ENCODE measurements at regions not wholly inside any gene's neighbourhood (a gene's known extent, or its start where the extent isn't known, plus 50 kb on each side); places are given as distances from the start of the nearest gene placed in this dataset.

DNA sequence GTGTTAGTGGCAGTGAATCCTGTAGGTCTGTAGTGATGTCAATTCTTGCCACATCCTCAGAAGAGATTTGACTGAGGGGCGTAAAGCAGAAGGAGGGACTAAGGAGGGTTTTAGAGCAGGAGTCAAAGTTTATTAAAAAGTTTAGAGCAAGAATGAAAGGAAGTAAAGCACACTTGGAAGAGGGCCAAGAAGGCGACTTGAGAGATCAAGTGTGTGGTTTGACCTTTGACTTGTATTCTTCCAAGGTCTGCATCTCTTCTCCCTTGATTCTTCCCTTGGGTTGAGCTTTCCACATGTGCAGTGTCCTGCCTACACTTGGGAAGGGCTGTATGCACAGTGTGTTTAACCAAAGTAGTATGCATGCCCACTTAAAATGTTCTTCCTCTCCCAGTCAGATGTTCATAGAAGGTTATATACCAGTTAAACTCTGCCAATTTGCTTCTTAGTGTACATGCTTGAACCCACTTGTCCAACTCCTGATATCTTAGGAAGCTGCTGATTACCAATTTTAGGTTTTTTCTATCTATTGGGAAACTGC lies 627.6 kb downstream of the MMUT start:
- H3K27me3 Mint-ChIP-seq (ENCODE audit: low read depth, poor library complexity) = no peaks in the 10 kb centered on the region
- H3K36me3 Mint-ChIP-seq (ENCODE audit: low read depth) = no peaks in the 10 kb centered on the region
- no peaks in the 10 kb centered on the region for H3K4me1 Mint-ChIP-seq
- H3K9me3 Mint-ChIP-seq = peaks cover 13% of the 10 kb centered on the region
- TF ChIP-seq, protein P1, sequence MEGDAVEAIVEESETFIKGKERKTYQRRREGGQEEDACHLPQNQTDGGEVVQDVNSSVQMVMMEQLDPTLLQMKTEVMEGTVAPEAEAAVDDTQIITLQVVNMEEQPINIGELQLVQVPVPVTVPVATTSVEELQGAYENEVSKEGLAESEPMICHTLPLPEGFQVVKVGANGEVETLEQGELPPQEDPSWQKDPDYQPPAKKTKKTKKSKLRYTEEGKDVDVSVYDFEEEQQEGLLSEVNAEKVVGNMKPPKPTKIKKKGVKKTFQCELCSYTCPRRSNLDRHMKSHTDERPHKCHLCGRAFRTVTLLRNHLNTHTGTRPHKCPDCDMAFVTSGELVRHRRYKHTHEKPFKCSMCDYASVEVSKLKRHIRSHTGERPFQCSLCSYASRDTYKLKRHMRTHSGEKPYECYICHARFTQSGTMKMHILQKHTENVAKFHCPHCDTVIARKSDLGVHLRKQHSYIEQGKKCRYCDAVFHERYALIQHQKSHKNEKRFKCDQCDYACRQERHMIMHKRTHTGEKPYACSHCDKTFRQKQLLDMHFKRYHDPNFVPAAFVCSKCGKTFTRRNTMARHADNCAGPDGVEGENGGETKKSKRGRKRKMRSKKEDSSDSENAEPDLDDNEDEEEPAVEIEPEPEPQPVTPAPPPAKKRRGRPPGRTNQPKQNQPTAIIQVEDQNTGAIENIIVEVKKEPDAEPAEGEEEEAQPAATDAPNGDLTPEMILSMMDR (IDR thresholded peaks at IDR 0.05) = no peak
- no peak for DNase-seq
- no peak overlapping the region for H3K4me3 Mint-ChIP-seq
- no peak overlapping the region for H3K27ac Mint-ChIP-seq

DNA sequence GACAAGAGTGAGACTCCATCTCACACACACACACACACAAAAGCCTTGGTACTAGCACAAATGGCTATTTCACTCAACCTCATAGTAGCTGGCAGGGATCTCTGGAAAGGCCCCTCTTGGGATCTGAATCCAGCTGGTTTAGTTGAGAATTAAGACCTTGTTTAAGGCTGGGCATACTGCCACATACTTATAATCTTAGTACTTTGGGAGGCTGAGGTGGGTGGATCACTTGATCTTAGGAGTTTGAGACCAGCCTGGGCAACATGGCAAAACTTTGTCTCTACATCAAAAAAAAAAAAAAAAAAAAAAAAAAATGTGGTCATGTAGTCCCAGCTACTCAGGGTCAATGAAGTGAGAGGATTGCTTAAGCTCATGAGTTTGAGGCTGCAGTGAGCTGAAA lies 628.3 kb downstream of the MMUT start:
- Mint-ChIP-seq H3K4me3 (no peak overlapping the region), H3K27me3 (ENCODE audit: low read depth, poor library complexity) (no peaks in the 10 kb centered on the region), H3K36me3 (ENCODE audit: low read depth) (no peaks in the 10 kb centered on the region), H3K9me3 (peaks cover 6% of the 10 kb centered on the region), H3K27ac (no peak overlapping the region), H3K4me1 (no peaks in the 10 kb centered on the region)
- no peak for DNase-seq
- TF ChIP-seq, protein P1 (IDR thresholded peaks at IDR 0.05) = no peak

DNA sequence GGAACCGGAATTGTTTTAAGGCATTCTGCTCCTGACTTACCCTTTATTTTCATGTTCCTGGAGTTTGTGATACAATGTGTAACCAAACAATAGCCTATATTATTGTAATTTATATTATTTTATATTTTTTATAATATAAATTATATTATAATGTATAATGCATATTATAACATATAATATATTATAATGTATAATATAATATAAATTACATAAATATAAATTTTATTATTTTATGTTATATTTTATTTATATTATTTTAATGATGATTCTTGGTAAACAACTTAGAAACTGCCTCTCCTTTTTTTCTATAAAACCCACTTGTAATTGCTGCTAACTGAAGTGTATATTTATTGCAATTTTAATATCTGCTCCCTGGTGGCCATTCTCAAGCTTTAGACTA lies 629.1 kb downstream of the MMUT start:
- H3K9me3 Mint-ChIP-seq = no peaks in the 10 kb centered on the region
- TF ChIP-seq, protein P1 (IDR thresholded peaks at IDR 0.05) = no peak
- H3K27ac Mint-ChIP-seq = no peak overlapping the region
- no peaks in the 10 kb centered on the region for H3K27me3 Mint-ChIP-seq (ENCODE audit: low read depth, poor library complexity)
- H3K4me3 Mint-ChIP-seq = no peak overlapping the region
- no peaks in the 10 kb centered on the region for H3K36me3 Mint-ChIP-seq (ENCODE audit: low read depth)
- DNase-seq = no peak
- no peaks in the 10 kb centered on the region for H3K4me1 Mint-ChIP-seq

DNA sequence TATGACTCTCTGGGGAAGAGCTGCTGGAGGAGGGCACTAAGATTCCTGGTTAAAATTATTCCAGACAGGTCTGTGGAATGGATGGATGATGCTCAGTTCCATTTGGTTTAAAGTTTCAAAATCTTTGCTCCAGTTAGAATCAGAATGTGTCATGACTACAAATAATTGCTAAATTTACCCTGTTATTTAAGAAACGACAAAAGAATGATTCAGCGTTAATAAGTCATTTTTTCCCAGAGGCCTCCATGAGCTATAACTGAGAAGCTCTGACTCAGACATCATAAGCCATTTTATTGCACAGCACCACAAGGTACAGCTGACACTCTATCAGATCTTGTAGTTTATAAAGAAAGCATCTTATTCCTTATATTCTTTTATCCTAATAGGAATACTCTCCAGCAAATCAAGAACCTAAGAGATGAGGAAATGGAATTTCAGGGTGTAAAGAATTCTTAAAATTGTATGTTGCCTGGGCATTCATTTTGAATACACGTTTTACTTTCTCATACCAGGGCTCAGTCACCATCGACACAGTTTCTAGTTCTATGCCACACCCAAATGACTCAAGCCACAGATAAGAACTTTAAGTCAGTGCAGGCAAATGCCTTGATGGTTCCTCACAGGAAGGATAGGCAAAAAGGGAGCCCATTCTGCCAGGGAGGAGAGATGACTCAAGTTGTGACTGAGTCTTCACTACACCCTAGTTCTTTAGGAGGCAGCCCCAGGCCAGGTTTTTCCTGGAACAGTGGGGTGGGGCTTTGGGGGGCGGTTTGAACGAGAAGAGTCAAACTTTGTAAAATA lies 636.0 kb downstream of the MMUT start:
- H3K36me3 Mint-ChIP-seq (ENCODE audit: low read depth) = no peaks in the 10 kb centered on the region
- TF ChIP-seq, protein P1 (IDR thresholded peaks at IDR 0.05) = no peak
- no peaks in the 10 kb centered on the region for H3K9me3 Mint-ChIP-seq
- no peak overlapping the region for H3K4me3 Mint-ChIP-seq
- DNase-seq = no peak
- no peak overlapping the region for H3K27ac Mint-ChIP-seq
- no peaks in the 10 kb centered on the region for H3K4me1 Mint-ChIP-seq
- H3K27me3 Mint-ChIP-seq (ENCODE audit: low read depth, poor library complexity) = no peaks in the 10 kb centered on the region

DNA sequence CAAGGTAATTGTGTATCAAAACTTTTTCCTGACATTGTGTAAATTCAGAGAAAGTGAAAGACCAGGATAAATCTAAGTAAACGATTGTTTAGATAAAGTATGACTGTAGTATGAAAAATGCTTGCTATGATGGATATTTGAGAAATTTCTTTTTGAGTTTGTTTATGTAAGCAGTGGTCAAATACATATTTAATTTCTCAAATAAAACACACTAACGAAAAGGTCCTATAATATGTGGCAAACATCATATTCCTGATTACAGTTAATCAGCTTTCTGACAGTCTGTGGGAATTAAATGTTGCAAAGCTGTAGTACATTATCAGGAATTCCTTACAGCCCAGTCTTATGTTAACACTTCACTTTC lies 636.9 kb downstream of the MMUT start:
- Mint-ChIP-seq H3K27ac (no peak overlapping the region), H3K9me3 (no peaks in the 10 kb centered on the region), H3K4me1 (no peaks in the 10 kb centered on the region), H3K4me3 (no peak overlapping the region), H3K36me3 (ENCODE audit: low read depth) (no peaks in the 10 kb centered on the region), H3K27me3 (ENCODE audit: low read depth, poor library complexity) (no peaks in the 10 kb centered on the region)
- DNase-seq = no peak
- TF ChIP-seq, protein P1 (IDR thresholded peaks at IDR 0.05) = no peak
